ENCODE measurements at regions not wholly inside any gene's neighbourhood (a gene's known extent, or its start where the extent isn't known, plus 50 kb on each side); places are given as distances from the start of the nearest gene placed in this dataset.

DNA sequence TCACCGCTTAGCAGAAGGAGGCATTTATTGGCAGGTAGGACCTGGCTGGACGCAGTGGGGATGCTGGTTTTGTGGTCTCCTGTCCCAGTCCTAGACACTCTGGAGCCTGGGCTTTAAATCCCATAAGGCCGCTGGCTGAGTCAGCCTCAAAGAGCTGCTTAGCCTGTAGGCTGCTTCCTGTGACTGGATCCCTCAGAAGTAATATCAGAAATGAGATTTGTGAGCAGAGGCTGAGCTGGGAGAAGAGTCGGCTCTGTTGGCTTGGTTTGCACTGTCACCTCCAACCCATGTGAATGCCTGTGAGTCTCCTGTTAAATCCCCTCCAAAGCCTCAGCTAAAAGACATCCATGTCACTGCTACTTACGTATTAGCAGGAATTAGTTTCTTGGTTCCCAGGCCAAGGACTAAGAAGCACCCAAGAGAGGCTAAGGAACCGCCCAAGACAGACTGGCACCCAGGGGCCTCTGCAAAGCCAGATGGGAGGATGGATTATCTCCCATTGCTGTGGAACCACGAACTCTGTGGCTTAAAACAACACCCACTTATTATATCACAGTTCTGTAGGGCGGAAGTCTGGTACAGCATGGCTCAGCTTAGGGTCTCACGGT is 289.4 kb downstream of the CDC5L start:
- TF ChIP-seq POLR2AphosphoS5 (IDR thresholded peaks at IDR 0.05) (no peak), CTCF (IDR thresholded peaks at IDR 0.05) (no peak), EP300 (IDR thresholded peaks at IDR 0.05) (no peak)

Measured in suprapubic skin (tissue), 4 donors.